ENCODE measurements at regions not wholly inside any gene's neighbourhood (a gene's known extent, or its start where the extent isn't known, plus 50 kb on each side); places are given as distances from the start of the nearest gene placed in this dataset.

DNA sequence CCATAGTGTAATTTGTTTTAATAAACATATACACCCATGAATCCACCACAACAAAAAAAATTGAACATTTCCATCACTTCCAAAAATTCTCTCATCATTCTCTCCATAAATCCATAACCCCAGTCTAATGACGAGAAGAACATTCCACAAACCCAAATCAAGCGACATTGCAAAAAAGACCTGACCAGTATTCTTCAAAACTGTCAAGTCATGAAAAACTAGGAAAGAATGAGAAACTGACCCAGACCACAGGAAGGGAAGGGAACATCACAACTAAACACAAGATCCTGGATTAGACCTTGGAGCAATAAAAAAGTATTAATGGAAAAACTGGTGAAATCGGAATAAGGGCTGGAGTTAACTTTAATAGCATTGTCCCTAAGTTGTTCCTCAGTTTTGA lies 141.3 kb upstream of the SLC35G4 start:
- TF ChIP-seq, protein P1, sequence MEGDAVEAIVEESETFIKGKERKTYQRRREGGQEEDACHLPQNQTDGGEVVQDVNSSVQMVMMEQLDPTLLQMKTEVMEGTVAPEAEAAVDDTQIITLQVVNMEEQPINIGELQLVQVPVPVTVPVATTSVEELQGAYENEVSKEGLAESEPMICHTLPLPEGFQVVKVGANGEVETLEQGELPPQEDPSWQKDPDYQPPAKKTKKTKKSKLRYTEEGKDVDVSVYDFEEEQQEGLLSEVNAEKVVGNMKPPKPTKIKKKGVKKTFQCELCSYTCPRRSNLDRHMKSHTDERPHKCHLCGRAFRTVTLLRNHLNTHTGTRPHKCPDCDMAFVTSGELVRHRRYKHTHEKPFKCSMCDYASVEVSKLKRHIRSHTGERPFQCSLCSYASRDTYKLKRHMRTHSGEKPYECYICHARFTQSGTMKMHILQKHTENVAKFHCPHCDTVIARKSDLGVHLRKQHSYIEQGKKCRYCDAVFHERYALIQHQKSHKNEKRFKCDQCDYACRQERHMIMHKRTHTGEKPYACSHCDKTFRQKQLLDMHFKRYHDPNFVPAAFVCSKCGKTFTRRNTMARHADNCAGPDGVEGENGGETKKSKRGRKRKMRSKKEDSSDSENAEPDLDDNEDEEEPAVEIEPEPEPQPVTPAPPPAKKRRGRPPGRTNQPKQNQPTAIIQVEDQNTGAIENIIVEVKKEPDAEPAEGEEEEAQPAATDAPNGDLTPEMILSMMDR (IDR thresholded peaks at IDR 0.05), result no peak
- TF ChIP-seq POLR2A (IDR thresholded peaks at IDR 0.05), result no peak

Data from Peyer's patch (tissue), 4 donors.